Heart left ventricle (tissue), 13 donors: ENCODE measurements at regions not wholly inside any gene's neighbourhood (a gene's known extent, or its start where the extent isn't known, plus 50 kb on each side); places are given as distances from the start of the nearest gene placed in this dataset.

Experiments
- POLR2A ChIP-seq, 2 donors: fragments of 450-650 bp; IDR thresholded peaks; one replicate each; pipeline ENCODE4 v1.6.1; 2017; ENCODE audit warnings: antibody characterized with exemption in 2 of 2, mild to moderate bottlenecking in 2 of 2, moderate library complexity in 2 of 2
- TF ChIP-seq, protein P1 (sequence below), 12 donors: fragments of 200-600 bp; sonication (generic) in 4 of 12; IDR thresholded peaks; one replicate each; pipeline versions ENCODE4 v1.5.0 to v1.8.0; 2018 to 2022; ENCODE audit warnings: antibody characterized with exemption in 12 of 12, mild to moderate bottlenecking in 5 of 12
- donor health status: ischemic (EF 13 %, LVEDD 7.1; RV severe dilation, severe dysfunction).
- donor health status: DM: no; HTN: yes; CAD: no.
- donor health status: DM: no; HTN: no; CAD: no.
- donor health status: ischemic (EF 25% LVEDD 6.9; RV normal size, moderate dysfunction).
- donor health status: ischemic (EF 25% LVEDD 5.7; RV mildly dilated, moderate dysfunction).
- donor health status: ischemic (EF 35%, LVEDD 5.7; RV mildly dilated, moderate dysfunction).
- donor health status: nonischemic (EF 11% LVEDD 7.7; RV severe dilation, severe dysfunction).
- donor health status: DM: yes; HTN: yes; CAD: no.
- donor health status: PGD.
- donor health status: ischemic (EF 29% LVEDD 5.4; RV normal size, mild dysfunction).
- donor health status: nonischemic (EF 23%, LVEDD 6.1; RV moderate dilation, normal function).

DNA sequence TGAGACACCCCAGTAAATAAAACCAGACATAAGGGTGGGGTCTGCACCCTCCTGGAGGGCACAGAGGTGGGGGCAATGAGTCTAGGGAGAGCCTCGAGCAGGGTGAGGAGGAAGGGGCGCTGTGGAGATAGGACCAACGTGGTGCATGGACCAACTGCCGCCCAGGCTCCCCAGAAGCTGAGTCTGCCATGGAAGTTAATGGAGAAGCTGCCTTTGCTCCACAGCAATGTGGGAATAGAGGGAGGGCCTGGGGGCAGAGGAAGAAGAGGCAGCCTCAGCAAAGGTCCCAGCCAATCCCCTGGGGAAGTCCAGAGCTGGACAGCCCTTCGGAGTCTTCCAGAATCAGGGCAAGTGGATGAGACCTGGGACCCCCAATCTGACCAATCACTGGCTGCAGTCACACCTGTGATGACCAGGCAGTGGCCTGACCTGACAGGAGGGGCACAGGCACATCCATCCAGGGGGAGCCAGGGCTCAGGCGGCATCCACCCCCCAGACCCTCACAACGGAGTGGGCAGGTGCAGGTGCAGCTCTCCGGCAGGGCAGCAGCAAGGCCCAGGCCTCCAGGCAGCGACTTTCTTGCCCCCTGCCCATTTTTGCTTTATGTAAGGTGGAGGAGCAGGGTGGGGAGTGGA, 242.2 kb upstream of the PPP2R2D start:
- TF ChIP-seq, protein P1, sequence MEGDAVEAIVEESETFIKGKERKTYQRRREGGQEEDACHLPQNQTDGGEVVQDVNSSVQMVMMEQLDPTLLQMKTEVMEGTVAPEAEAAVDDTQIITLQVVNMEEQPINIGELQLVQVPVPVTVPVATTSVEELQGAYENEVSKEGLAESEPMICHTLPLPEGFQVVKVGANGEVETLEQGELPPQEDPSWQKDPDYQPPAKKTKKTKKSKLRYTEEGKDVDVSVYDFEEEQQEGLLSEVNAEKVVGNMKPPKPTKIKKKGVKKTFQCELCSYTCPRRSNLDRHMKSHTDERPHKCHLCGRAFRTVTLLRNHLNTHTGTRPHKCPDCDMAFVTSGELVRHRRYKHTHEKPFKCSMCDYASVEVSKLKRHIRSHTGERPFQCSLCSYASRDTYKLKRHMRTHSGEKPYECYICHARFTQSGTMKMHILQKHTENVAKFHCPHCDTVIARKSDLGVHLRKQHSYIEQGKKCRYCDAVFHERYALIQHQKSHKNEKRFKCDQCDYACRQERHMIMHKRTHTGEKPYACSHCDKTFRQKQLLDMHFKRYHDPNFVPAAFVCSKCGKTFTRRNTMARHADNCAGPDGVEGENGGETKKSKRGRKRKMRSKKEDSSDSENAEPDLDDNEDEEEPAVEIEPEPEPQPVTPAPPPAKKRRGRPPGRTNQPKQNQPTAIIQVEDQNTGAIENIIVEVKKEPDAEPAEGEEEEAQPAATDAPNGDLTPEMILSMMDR (IDR thresholded peaks at IDR 0.05) = no peak
- no peak for TF ChIP-seq POLR2A (IDR thresholded peaks at IDR 0.05)
